Activated CD4-positive, alpha-beta T cell treated with anti-CD3 and anti-CD28 coated beads for 48 hours (primary cell): ENCODE measurements at regions not wholly inside any gene's neighbourhood (a gene's known extent, or its start where the extent isn't known, plus 50 kb on each side); places are given as distances from the start of the nearest gene placed in this dataset.

Experiments
- DNase-seq: peaks from one replicate; pipeline ENCODE4 v3.0.0-alpha.2; 2020

DNA sequence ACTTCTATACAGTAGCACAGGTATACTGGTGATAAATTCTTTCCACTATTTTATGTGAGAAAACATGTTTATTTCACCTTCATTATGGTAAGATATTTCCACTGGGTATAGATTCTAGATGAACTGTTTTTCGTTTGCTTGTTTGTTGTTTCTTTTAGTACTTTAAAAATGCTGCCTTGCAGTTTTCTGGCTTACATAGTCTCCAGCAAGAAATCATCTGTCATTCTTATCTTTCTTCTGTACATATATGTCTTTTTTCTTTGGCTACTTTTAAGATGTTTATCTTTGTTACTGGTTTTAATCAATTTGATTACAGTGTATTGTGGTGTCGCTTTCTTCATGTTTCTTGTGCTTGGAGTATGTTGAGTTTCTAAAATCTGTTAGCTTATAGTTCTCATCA is 333.3 kb upstream of the HTR2A start:
- DNase-seq, result no peak

DNA sequence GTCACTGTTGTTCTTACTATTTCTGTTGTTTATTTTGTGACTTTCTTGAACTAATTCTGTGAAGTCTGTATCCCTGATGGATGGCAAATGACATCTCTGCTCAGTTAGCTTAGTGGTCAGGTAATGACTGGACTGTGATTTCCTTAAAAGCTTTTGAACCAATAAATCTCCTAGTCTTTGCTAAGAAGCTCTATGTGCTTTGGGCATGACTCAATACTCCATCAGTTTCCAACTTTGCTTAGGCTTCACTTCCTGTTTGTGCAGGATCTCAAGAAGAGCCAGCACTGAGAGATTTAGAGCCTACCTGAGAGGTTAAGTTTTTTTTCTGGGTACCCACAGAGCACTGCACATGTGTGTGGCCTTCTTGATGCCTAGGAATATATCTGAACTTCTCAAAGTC is 329.7 kb upstream of the HTR2A start:
- DNase-seq, result no peak

DNA sequence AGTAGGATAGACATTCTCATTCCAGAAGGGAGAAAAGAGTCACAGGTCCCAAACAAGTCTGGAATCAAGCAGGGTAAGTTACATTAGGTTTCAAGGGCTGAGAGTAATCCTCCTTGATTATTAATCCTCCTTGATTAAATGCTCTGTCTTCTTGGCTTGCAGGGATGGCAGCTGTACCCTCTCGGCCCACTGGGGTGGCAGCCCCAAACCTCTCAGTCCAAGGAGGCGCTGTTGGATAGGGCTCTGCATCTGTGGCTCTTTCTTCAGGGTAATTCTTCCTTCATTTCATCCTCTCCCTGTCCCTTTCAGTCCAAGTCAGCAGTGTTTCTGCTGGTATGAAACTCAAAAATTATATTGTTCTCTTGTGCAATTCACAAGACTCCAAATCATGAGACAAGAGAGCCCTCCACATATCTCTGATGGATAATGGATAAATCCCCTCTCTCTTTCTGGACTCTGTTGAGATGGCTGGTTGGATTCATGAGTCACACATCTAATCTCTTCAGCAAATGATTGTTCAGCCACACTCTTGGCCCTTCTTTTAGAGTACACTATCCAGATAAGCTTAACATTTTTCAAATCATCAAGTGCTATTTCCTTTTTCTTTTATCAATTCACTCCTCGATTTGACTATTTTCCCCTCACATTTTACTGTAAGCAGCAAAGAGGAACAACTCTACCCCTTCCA is 323.7 kb upstream of the HTR2A start:
- DNase-seq, result no peak

DNA sequence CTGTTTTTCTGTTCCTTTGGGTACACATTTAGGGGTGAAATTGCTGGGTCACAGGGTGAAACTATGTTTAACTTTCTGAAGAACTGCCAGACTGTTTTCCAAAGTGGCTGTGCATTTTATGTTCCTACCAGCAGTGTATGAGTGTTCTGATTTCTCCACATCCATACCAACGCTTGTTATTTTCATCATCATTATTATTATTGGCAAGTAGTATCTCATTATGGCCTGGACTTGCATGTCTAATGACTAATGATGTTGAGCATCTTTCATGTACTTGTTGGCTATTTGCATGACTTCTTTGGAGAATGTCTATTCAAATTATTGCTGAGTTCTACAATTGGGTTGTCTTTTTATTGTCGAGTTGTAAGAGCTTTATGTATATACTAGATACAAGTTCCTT is 321.8 kb upstream of the HTR2A start:
- no peak for DNase-seq

DNA sequence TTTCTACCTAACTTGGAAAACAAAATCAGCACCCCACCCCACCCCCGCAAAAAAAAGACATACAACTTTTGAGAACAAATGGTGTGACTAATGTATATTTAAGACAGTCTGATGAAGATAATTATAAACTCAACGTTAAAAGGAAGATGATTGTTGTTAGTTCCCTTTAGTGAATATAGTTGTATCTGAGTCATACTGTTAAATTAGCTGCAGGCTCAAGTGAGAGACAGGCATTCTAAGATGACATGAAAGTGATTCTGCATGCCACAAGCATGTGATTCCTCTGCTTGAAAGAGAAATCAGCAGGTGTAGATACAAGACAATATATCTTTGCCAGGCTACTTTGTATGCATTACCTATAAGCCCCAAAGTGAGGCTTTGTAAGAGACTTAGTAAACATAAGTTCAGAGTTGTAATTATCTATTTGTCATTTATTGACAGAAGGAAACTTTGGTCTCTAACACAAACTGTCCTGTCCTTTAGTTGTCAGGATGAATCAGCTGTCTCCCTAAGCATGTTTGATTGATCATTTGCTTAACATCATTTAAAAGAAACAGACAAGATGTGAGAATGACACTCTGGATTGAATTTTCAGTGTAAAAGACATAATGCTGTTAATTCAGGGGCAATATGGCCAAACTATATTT is 319.4 kb upstream of the HTR2A start:
- no peak for DNase-seq

DNA sequence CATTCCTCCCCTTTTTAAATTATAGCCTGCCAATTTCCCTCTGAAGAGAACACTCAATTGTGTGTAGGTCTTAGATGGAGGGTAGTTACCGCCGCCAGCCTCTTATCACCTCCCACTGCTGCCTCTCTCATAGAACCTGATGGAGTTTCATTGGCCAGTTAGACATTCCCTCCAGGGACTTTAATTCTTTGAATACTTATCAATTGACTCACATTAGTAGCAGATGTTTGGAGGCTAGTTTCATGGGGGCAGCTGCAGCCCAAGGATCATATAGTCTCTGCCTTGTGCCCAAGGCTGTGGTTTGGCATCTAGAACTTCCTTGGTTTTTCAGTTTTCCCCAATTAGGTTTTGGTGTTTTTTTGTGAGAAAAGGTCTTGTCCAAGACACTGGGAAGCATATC is 318.9 kb upstream of the HTR2A start:
- DNase-seq, result no peak

DNA sequence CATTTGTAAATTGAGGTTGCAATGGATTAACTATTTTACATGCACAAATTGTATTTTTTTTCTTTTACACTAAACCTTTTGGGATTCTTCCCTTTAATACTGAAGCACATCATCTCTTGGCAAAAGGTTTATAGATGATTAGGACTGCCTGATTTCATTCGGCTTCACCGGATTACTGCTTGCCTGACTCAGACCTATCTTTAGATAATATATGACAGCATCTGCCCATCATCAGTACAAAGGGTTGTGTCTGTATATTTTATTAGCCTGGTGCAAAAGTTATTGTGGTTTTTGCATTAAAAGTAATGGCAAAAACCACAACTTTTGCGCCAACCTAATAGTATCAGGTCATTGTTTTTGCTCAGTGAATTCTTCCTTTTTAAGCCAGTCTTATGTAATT is 316.2 kb upstream of the HTR2A start:
- no peak for DNase-seq

DNA sequence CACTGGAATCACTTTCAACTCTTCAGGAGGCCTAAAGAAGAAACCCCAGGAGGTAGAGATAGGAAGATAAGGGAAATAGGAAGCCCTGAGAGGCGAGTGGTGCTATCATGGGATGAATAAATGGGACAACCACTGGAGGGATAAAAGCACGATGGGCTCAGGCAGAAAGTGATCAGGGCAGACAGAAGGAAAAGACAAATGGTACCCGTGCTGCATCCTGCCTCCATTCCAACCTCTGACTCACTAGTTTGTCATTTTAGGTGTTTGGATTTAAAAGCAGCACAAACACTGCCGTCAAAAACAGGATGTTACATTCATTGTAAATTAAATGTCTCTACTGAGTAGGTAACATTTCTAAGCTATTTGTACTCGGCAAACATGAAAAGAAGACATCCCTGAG is 314.3 kb upstream of the HTR2A start:
- DNase-seq, result no peak

DNA sequence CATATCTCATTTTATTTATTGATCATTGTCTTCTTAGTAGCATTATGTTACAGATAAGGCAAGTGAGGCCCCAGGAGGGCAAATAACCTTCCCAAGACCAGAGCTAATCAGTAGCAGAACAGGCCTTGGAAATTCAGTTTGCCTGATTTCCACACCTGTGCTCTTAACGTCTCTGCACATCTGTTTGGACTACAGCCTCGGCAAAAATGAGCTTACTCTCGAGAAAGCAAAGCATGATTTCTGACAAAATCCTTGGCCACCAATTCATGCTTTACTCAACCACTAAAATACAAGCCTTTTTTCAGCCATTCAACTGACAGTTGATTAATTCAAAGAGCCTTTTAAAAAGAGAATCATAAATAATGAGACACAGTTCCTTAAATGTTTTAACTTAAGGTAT is 309.3 kb upstream of the HTR2A start:
- DNase-seq, result no peak

DNA sequence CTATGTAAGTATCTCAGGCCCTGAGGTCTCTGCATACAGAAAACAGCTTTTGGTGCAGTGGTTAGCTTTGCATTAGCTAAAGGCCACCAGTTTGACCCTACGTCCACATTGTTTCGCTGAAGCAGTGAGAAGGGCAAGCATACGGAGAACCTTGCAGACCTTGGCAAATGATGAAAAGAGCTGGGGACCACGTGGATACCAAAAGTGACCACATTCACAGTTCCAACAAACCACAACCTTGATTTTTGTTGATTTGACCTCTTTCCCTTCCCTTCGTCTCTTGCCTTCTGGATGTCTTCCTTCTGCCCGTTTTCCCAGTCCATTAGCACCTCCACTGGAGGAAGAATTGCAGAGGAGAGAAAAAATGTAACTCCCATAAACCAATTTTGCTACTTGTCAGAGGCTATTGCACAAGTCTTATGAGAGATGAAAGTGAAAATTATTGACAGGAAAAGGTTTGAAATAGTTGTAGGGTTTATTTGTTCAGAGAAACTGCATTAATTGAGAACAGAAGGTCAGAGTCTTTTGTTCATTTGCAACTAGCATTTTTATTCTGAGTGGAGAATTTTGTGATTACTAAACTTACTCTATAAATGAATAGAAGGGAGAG is 293.9 kb upstream of the HTR2A start:
- no peak for DNase-seq

DNA sequence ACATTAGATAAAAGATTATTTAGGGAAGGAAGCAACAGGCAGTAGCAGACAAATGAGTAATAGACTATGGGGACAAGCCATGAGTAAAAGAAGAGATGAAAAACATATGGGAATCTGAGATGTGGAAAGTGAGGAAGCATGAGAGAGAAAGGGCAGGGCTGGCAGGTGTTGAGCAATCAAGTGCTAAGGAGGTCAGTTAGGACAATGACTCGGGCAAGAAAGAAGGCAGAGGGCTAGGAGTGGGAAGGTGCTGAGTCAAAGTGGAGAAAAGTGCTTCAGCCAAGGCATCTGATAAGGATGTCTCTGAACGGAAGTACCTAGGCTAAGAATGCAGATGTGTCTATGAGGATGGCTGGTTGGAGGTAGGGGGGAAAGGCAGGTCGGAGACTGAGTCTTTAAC is 291.9 kb upstream of the HTR2A start:
- no peak for DNase-seq

DNA sequence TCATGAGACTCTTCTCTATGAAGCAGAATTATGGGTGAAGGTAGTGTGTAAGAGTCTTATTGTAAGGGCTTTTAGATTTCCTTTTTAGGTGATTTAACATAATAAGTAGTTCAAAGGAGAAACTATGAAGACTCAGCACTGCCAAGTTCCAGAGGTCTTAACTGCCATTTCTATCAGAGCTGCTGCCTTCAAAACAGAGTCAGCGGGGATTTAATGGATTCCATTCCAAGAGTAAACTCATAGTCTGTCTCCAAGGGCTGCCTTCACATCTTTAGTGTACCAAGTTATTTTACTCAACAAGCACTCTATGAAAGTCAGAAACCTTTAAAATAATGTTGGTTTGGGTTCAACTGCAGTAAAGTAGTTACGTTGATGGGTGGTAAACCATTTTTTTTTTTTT is 289.6 kb upstream of the HTR2A start:
- no peak for DNase-seq

DNA sequence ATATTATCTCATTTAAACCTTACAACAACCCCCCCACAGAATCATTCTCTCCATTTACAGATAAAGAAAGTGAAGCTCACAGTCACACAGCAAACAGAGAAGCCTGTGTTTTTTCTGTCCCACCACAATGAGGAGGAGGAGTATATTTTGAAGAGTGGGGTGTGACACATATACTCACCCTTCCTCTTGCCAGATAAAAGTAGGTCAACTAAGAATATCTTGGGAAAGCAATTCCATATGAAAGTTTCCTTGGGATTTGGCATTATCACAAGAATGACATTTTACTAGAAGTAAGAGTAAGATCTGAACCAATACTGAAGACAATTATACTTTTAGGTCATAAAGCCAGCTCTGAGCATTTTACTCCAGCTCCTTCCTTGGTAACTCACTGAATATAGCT is 287.5 kb upstream of the HTR2A start:
- DNase-seq, result no peak

DNA sequence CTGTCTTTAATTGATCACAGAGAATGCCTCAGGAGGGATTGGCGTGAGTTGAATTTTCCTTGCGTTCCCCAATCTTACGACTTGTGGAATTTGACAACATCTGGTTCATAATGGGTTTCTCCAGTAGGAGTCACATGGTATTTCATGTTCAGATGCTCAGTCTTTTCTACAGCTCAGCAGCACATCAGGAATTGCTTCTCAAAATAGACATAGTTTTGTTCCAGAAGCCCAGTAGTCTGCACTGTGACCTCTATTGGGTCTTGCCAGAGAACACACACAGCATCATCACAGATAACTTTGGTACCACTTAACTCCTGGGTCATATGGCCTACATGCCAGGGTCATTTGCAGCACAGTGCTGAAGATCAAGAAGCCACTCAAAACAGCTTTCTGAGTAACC is 282.5 kb upstream of the HTR2A start:
- no peak for DNase-seq

DNA sequence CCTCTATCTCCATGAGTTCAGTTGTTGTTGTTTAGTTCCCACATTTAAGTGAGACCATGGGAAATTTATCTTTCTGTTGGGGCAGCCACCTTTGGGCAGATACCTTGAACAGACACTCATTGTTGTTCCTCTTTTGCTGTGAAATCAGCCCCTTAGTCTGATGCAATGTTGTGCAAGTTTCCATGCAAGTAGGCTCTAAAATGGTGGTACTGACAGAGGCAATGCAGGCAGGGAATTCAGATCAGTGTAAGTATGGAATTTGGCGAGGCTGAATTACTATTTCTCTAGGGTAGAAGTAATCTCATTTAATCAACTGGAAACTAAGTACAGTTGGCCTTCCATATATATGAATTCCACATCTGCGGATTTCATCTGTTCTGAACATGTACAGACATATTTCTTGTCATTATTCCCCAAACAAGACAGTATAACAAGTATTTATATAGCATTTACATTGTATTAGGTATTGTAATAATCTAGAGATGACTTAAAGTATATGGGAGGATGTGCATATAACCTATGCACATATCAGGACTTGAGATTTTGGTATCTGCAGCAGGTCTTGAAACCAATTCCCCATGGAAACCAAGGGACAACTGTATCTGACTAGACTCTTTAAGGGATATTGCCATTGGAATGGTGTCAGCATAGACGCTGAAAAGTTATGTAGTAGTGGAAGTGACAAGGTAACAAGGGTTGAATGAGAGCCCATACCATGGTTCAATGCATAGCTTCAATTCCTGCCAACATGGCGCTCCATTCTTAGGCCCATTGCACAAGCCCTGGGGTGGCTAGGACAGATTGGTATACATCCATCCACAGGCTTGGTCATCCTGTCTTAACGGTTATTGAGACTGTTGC is 281.5 kb upstream of the HTR2A start:
- DNase-seq, result no peak

DNA sequence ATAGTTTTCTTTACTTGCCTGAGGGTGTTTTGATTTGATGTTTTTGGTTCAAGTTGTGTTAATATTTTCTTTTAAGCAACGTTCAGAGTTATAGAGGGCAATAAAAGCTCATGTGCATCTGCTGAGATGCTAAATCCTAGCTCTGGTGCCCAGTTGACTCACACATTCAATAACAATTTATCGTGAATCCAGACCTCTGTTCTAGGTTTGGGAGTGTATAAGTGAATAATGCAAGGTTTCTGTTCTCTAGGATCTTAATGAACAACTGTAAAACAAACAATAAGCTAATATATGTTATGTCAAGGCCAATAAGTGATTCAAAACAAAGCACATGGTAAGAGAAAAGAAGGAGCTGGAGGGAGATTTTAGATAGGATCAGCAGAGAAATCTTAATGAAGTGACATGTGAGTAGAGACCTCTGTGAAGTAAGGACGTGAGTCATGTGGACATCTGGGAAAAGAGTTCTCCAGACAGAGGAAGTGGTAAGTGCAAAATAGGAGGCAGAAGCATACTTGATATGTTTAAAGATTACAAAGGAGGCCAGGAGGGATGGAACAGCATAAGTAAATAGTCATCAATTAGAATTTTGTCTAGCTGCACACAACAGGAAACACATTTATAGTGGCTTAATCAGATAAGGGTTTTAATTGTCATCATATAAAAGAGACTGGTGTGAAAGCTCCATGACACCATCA is 278.5 kb upstream of the HTR2A start:
- DNase-seq, result no peak

DNA sequence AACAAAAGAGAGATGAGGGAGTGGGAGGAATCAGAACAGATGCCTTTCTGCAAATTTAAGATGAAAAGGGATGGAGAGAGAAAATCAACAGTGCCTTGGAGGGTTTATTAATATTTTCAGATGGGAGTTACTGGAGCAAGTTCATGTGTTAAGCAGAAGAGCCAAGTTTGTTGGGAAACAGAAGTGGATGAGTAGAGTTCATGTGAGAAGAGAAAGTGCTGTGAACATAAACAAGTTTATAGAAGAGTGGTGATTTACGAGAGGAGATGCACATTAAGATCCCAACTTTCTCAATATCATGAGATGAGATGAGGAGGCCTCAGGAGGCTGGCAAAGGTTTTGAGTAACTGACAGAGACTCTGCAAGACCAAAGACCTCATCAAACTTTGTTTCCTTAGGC is 274.1 kb upstream of the HTR2A start:
- no peak for DNase-seq

DNA sequence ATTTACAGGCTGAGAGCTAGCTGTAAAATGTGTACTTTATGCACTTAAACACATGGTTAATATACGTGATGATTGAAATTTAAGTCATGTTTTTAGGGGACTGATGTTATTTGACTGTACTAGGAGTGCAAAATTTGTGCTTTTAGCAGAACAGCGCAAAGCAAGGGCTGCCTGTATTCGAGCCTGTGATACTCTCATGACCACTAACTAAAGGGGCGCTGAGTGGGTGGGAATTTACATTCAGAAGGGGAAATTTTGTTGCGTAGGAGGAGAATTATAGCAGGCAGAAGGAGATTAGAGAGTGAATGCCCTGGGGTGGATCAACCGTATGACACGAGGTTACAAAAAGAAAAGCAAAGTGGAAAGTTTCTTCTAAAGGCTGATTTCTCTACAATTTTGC is 271.8 kb upstream of the HTR2A start:
- DNase-seq, result no peak

DNA sequence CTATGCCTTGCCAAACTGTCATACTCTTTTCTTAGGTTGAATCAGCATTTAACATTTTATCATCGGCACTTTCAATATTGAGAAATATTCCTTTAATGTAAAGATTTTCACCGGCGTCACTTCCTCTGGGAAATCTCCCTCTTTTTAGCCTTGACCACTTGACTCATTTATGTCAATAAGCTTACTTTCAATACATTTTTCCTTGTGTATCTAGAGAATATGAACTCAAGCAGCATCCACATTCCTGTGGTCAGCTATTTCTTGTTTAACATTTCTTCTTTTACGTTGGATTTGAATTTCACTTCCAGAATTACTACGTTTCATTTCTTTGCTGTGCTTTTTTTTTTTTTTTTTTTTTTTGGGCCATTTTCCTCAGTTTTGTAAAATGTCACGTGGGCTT is 271.2 kb upstream of the HTR2A start:
- no peak for DNase-seq

DNA sequence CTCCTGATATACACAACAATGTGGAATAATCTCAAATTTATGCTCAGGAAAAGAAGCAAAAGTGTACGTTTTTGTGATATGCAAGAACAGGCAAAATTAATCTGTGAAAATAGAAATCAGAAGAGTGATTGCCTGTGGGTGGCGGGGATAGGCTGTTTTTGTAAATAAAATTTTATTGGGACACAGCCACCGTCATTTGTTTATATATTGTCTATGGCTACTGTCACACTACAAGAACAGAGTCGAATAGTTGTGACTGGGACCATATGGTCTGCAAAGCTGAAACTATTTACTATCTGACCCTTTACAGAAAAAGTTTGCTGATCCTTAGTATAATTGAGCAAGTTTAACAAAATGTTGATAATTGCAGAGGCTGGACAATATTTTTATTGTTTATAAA is 269.5 kb upstream of the HTR2A start:
- DNase-seq, result no peak

DNA sequence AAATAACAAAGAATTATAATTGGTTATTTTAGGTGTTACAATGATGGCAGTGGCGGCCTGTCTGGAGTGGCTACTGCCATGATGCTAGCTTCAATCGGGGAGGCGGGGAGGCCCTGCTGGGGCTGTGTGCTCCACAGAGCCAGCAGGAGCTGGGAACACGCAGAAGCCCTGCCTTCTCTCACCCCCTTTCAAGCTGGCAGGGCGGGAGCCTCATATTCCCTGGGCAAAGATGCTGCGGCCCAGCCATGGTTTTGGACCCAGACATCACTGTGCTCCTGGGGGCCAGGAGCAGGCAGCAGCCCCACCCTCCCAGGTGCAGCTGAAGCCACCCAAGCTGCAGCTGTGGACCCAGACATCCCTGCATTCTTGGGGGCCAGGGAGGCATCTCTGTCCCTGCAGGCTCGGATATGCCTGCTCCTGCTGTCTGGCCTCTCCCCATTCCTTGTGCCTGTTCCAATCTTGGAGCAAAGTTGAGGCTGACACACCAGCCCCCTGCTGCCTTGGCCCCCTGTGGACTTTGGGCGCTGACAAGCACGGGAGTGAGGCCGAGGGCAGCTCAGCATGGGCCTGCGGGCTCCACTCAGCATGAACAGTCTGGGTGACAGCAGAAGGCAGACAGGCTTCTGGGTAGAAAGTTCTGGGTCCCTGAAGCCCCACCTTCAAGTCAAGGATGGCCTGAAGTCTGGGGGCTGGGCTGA is 263.1 kb upstream of the HTR2A start:
- DNase-seq, result no peak

DNA sequence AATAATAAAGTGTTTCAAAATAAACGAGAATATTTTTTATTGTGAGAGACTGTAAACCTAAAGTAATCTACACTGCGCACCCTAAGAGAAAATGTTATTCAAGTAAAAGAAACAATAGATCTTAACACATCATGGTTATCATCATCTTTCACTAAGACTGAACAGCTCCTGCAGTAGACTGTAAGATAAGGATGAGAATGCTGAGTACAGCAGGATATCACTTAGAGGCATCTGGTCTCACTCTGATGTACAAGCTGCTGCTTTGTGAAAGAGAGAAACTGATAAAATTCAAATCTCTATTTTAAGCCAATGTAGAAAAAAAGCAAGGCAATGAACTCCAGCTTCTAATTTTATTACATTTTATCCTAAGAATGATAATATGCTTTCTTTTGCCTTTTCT is 261.7 kb upstream of the HTR2A start:
- no peak for DNase-seq

DNA sequence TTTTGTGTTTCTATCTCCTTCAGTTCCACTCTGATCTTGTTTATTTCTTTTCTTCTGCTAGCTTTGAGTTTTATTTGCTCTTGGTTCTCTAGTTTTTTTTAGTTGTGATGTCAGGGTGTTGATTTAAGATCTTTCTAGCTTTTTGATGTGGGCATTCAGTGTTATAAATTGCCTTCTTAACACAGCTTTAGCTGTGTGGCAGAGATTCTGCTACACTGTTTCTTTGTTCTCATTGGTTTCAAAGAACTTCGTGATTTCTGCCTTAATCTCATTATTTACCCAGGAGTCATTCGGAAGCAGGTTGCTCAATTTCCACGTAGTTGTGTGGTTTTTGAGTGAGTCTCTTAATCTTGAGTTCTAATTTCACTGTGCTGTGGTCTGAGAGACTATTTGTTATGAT is 251.7 kb upstream of the HTR2A start:
- no peak for DNase-seq
